OCI-LY7 (cell line): ENCODE measurements at regions not wholly inside any gene's neighbourhood (a gene's known extent, or its start where the extent isn't known, plus 50 kb on each side); places are given as distances from the start of the nearest gene placed in this dataset.

Source experiments
- CTCF ChIP-seq: fragments of 200-600 bp; sonication (generic); conservative IDR thresholded peaks from 2 replicates; pipeline ENCODE4 v1.5.1; 2014; ENCODE audit warnings: mild to moderate bottlenecking, antibody characterized with exemption, low read length, moderate library complexity, mixed read lengths
- EZH2phosphoT487 ChIP-seq: fragments of 200-600 bp; sonication (generic); IDR thresholded peaks from 2 replicates; pipeline ENCODE4 v1.6.1; 2018; ENCODE audit warnings: low read depth, borderline replicate concordance, mild to moderate bottlenecking, mixed run types, antibody characterized with exemption, low read length, moderate library complexity, mixed read lengths

GRCh38 chr5:18276939-18277338, 642.7 kb downstream of the TAF11L14 start:
- TF ChIP-seq EZH2phosphoT487 (no peak), CTCF (no peak)
